H54 (cell line): ENCODE measurements at regions not wholly inside any gene's neighbourhood (a gene's known extent, or its start where the extent isn't known, plus 50 kb on each side); places are given as distances from the start of the nearest gene placed in this dataset.
A peak's percentile ranks its signal among the peaks of the same experiment; 100 is the strongest.

Experiments
- DNase-seq: peaks from one replicate; pipeline ENCODE4 v3.0.0; 2011; ENCODE audit warnings: low spot score, mixed read lengths; ENCODE audit not compliant: insufficient read length
- FAIRE-seq: peaks from 3 replicates; lab custom pipeline; 2011; peaks lifted over from hg19 to GRCh38; lab: Jason Lieb, UNC
- POLR2A ChIP-seq: IDR thresholded peaks from 2 replicates; pipeline ENCODE4 v1.6.1; 2011; ENCODE audit warnings: low read depth, mild to moderate bottlenecking, low read length

DNA sequence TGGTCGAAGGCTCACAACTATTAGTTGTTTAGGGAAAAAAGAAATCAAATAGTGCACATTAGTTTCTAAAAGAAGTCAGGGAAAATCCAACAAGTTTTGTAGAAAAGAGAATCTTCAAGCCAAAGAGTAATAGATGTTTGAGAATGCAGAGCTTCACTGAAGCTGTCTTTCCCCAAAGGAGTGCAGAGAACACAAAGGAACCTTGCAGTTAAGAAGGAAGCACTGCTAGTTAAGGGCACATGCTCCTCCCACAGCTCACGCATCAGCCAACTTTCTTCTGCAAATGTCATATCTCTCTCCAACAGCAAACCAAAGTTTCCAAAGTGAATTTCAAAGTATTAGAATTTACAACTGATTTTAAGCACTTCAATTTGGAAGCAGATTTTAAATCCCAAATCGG, 116.4 kb upstream of the FST start:
- no peak for TF ChIP-seq POLR2A
- no peak for DNase-seq
- FAIRE-seq, result no peak

- DNase-seq (no peak), FAIRE-seq (no peak)
- no peak for TF ChIP-seq POLR2A
Measured at GRCh38 chr5:53366245-53366644, 114.2 kb upstream of the FST start.

DNA sequence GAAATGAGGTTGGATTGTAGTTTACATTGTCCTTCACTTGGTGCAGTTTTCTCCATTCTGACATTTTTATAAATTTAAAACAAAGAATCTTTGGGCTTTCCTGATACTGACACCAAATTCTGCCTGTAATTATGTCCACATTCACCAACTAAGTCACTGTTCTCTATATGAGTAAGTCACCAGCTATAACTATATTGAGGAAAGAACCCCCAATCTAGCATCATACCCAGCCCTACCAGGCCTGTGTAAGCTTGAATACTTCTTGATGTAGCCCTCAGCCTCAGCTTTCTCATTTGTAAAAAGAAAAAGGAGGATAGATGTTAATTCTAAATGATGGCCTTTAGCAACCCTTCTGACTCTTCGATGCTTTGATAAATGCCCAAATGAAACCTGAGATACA, 112.7 kb upstream of the FST start:
- no peak for TF ChIP-seq POLR2A
- DNase-seq, result no peak
- no peak for FAIRE-seq

GRCh38 chr5:53368516-53368915, 111.9 kb upstream of the FST start:
- FAIRE-seq (no peak), DNase-seq (no peak)
- TF ChIP-seq POLR2A, result no peak

GRCh38 chr5:53368966-53369605, 111.3 kb upstream of the FST start:
- DNase-seq (no peak), FAIRE-seq (no peak)
- TF ChIP-seq POLR2A, result no peak

GRCh38 chr5:53369681-53370080, 110.7 kb upstream of the FST start:
- no peak for DNase-seq
- peak; percentile 48 for FAIRE-seq
- TF ChIP-seq POLR2A, result no peak

GRCh38 chr5:53373451-53374158, 106.8 kb upstream of the FST start:
- no peak for TF ChIP-seq POLR2A
- FAIRE-seq, result peak; percentile 86
- DNase-seq, result no peak

- TF ChIP-seq POLR2A, result no peak
- DNase-seq (no peak), FAIRE-seq (no peak)
Measured at GRCh38 chr5:53376853-53377252, 103.6 kb upstream of the FST start.

- FAIRE-seq (no peak), DNase-seq (no peak)
- TF ChIP-seq POLR2A, result no peak
Measured at GRCh38 chr5:53378190-53378589, 102.2 kb upstream of the FST start.

GRCh38 chr5:53378590-53379247, 101.7 kb upstream of the FST start:
- FAIRE-seq, result peak; percentile 95
- no peak for DNase-seq
- TF ChIP-seq POLR2A, result no peak

DNA sequence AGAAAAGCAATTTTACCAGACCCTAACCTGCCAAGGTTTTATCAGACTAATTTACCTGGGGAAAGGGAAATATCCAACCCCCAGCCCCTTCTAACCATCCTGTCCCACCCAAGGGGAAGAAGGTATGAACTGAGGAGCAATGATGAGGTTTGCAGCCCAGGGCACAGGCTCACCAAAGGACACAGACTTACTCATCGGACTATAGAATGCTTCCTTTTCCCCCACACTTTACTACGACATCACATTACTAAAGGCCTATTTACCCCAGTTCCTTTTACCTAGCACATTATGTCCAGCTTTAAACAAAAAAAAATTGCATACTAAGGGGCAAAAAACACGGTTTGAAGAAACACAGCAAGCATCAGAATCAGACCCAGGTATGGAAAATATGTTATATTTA, 94.1 kb upstream of the FST start:
- no peak for TF ChIP-seq POLR2A
- FAIRE-seq, result no peak
- DNase-seq, result no peak

GRCh38 chr5:53389093-53389492, 91.3 kb upstream of the FST start:
- DNase-seq, result no peak
- TF ChIP-seq POLR2A, result no peak
- no peak for FAIRE-seq

DNA sequence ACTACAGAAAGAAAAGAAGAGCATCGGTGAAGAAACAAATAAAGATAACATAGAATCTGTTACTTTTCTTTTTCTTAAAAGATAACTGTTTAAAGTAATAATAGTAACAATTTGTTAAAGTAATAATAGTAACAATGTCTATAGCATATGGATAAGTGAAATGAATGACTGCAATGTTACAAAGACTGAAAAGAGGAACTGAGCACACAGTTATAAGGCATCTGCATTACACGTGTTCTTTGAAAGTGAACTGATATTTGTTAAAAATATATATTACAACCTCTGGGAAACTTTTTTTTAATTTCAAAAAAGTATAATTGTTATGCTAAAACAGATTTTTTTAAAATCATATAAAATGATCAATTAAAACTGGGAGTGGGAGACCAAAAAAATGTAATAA, 88.4 kb upstream of the FST start:
- no peak for TF ChIP-seq POLR2A
- FAIRE-seq (no peak), DNase-seq (no peak)

DNA sequence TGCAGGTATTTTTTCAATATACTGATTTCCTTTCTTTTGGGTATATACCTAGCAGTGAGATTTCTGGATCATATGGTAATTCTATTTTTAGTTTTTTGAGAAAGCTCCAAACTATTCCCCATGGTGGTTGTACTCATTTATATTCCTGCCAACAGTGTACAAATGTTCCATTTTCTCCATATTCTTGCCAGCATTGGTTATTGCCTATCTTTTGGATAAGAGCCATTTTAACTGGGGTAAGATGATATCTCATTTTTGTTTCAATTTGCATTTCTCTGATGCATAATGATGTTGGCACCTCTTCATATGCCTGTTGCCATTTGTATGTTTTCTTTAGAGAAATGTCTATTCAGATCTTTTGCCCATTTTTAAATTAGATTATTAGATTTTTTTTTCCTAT, 85.6 kb upstream of the FST start:
- no peak for FAIRE-seq
- no peak for DNase-seq
- no peak for TF ChIP-seq POLR2A

DNA sequence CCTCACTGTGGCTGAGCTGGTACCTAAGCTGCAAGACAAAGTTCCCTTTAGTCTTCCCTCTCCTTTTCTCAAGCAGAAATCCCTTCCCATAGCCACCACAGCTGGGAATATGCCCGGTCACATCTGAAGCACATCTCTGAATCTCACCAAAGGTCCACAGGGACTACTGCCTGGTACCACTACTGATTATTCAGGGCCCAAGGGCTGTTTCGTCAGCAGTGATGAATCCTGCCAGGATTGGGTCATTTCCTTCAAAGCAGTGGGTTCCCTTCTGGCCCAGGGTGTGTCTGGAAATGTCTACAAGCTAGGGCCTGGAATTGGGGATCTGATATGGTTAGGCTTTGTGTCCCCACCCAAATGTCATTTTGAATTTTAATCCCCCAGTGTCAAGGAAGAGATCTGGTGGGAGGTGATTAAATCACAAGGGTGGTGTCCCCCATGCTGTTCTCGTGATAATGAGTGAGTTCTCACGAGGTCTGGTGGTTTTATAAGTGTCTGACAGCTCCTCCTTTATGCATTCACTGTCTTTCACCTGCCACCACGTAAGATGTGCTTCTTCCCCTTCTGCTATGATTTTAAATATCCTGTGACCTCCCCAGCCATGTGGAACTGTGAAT, 83.2 kb upstream of the FST start:
- no peak for FAIRE-seq
- no peak for TF ChIP-seq POLR2A
- DNase-seq, result no peak
